Hematopoietic multipotent progenitor cell treated with erythropoietin and hydrocortisone succinate and interleukin-3 and kit ligand, for 17 days (in vitro differentiated cells): ENCODE measurements at regions not wholly inside any gene's neighbourhood (a gene's known extent, or its start where the extent isn't known, plus 50 kb on each side); places are given as distances from the start of the nearest gene placed in this dataset.

Experiments used
- DNase-seq: peaks from one replicate; pipeline ENCODE4 v3.0.0-alpha.2; 2015; ENCODE audit warnings: low spot score

DNA sequence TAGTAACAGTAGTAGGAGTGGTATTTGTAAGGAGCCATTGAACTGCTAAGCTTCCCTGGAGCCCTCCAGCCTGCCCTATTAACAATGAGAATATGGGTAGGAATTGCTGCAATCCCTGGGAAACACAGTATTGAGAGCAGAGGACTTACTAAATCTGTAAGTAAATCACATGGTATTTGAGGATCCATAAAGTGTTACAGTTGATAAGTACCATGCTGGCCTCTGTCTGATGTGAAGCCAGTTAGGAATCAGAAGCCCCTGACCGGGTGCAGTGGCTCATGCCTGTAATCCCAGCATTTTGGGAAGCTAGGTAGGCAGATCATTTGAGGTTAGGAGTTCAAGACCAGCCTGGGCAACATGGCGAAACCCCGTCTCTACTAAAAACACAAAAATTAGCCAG, 224.6 kb downstream of the C1D start:
- no peak for DNase-seq

GRCh38 chr2:67839242-67839641, 223.6 kb downstream of the C1D start:
- DNase-seq = no peak

DNA sequence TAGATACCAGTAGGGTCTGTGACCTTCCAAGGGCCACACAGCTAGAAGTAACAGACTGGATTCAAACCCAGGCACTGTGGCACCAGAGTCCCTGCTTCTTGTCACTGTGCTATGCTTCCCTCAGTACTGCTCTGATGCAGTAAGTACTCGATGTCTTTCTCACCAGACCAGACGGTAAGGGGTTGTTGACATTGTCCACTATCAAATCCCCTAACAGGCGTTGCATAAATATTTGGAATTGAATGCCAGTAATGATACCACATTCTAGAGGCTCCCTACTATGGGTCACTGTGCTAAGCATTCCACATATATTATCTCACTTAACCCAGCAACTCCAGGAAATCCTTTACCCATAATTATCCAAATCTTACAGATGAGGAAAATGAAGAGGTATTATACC, 223.1 kb downstream of the C1D start:
- DNase-seq = no peak

DNA sequence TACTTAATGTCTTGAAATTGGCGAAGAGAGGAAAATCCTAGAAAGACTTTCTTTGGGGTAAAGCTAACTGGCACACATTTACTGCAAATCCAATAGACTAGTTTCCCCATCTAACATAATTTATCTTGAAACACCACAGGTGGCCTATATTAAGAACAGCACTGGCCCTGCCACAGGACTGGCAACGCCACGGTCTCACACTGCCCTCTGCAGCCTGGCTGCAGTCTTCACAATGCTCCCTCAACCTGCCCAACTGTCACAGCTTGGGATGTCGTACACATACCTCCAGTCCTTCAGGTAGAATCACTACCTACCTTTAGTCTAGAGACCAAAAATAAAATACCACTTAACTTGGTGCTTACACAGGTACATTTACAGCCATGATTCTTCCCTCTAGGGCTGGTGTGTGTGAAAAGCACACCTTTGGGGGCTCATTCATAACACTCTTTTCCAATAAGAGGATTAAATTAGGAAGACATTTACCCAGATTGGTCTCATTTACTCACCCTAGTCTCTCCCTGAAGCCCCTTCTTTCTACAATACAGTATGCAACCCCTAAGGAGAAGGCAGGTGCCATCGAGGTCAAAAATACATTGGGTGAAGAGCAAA, 222.2 kb downstream of the C1D start:
- no peak for DNase-seq

GRCh38 chr2:67841711-67842110, 221.1 kb downstream of the C1D start:
- no peak for DNase-seq

GRCh38 chr2:67842375-67842959, 220.3 kb downstream of the C1D start:
- no peak for DNase-seq

- no peak for DNase-seq
Measured at GRCh38 chr2:67844024-67844540, 218.7 kb downstream of the C1D start.

GRCh38 chr2:67845621-67846369, 217.0 kb downstream of the C1D start:
- DNase-seq = no peak

DNA sequence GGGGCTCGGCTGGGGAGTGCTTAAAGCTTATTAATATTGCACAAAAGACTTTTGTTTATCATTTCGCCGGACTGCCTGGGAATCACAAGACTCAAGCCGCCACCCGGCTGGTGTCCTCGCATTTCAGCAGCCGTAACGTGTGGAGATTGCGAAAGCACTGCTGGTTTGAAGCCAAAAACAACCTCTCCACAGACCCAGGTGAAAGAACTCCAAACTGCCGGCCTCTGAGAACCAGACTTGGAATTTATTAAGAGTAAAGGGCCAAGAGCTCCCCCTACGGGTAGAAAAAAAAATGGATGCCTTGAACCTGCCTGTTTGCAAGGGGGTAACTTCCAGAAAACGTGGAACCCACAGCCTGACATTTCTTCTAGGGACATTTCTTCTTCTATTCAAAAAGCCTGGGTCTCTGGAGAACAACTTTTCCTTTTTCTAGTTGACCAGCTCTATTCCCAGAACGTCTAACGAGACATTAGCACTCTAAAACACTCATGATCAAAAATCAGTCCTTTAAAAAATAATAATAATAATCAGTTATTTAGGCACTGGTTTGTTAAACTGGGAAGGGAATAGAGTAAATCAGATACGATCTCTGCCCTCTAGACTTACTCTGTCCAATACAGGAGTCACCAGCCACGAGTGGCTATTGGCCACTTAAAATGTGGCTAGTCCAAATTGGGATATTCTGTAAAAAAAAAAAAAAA, 216.3 kb downstream of the C1D start:
- DNase-seq = peak; percentile 52

DNA sequence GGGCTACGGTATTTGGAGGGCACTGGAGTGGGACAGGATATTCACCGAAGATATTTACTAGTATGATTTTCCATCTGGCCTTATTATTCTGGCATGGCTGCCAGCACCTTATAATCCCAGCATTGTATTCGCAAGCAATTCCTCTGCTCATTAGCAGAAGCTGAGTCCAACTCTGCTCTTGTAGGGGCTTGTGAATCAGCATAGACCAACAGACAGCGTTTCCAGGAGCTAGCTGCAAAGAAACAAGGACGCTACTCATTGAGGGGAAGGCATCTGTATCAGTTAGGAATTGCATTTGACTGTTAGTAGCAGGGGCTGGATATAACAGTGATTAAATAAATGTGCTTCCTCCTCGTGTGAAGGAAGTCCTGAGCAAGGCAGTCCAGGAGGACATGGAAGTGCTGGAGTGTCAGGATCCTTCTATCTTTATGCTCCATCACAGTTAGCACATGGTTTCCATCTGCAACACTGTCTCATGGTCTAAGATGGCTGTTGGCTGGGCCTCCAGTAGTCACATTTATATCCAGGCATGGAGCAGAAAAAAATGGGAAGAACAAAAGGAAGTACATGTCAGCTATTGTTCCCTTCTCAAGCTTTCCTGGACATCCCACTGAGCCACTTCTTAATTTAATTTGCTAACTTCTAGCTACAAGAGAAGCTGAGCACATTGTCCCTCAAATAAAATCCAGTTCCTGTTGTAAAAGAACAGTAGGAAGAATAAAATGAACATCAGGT, 214.1 kb downstream of the C1D start:
- no peak for DNase-seq

DNA sequence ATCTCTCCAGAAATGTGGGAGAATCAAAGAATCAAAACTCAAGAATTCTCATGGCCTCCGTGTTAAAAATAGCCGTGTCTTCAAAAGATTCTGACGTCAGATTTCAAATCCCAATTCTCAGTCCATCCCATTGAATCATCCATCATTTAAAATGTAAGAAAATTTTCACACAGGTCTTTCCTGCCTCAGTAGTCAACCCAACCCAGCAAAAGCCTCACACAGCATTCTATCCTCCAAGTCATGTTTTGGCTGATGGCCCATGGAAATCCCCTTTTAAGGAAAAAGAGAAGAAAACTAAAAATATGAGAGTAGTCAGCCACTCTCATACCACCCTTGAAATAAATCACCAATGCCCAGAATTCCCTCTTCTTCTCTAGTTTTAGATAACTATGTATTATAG, 211.8 kb downstream of the C1D start:
- no peak for DNase-seq

GRCh38 chr2:67851956-67852824, 210.6 kb downstream of the C1D start:
- no peak for DNase-seq

DNA sequence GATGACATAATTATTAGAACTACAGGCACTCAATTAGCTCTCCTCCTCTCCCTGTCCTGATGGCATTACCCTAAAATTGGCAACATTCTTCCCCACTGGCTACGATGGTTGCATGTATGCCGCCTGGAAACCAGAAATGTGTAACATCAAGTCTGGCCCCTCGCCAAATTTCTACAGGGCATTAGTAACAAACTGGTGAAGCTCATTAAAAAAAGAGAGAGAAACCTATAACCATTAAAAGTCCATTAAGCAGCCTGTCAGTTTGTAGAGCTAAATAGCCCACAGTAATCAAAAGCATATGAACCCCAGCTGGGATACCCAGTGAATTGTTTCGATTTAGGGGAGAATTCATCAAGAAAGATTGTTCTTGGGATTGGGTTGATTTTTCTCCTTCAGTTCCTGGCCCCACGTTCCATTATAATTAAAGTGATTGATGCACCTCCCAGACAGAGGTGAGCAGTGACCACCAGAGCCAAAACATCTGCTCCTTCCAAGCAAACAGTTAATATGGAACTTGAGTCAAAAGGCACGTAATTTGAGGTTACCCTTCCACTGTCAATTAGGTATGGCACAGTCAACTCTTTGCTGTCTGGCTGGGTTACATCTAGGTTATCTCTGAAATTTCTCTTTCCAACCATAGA, 208.6 kb downstream of the C1D start:
- DNase-seq = no peak

DNA sequence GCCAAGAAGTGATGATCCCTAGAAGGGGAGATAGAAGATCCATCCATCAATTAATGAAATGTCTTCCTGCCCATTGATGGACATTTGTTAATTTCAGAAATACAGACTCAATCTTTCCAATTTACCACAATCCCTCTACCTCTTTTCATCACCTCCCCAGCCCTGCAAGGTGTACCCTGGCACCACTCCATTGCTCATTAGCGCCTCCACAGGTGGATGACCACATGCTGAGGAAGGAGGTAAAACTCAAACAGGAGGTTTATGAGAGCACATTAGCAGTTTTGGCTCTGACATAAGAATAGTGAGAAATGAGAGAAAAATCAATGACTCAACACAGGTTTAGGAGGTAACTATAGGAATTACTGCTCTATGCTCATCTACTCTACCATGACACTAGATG, 208.0 kb downstream of the C1D start:
- DNase-seq = no peak

DNA sequence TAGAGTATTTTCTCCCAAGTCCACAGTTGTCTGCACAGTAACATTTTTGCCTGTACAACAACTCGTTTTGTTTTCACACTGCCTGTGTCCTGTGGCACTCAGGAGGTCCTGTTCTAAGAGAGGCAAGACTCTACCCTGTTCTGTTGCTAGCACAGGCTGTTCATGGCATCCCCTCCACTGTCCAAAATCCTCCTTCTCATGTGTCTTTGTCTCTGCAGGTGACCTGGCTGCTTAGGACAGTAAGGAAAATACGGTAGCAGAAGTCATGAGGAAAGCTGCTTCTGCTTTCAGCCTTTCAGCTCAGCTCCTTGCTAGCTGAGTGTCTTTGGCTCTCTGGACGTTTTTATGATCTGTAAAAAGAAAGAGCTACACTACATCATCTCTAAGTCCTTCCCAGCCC, 205.9 kb downstream of the C1D start:
- DNase-seq = no peak

DNA sequence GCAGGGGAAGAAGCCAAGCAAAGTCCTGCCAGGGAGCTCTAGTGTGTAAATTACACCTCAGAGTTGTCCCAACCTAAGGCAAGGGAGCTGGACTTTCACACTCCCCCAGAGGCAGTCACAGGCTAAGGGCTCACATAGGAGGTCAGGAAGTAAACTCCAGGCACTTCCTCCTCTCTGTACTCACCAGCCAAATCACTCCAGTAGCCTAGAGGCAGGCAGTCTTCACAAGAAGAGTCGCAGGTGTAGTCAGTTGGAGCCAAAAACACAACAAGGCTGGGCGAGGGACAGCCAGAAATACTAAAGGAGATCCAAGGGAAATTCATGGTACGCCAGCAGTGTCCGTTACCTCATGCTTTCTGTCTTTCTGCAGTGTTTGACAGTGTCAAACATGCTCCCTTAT, 205.0 kb downstream of the C1D start:
- no peak for DNase-seq

DNA sequence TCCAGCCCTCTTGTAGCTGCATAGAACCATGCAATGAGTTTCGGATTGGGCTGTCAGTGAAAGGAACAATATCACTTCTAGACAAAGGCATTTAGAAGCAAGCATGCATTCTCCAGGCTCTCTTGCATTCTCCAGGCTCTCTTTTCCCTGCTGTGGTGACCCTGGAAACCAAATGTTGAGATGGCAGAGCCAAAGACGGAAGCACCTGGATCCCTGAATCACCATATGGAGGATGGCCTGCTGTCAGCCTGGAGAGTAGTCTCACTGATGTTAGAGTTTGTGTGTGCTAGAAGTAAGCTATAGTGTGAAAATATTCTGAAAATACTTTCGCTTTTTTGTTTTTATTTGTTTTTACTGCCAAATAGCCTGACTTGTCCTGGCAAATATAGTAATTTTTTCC, 203.9 kb downstream of the C1D start:
- no peak for DNase-seq

DNA sequence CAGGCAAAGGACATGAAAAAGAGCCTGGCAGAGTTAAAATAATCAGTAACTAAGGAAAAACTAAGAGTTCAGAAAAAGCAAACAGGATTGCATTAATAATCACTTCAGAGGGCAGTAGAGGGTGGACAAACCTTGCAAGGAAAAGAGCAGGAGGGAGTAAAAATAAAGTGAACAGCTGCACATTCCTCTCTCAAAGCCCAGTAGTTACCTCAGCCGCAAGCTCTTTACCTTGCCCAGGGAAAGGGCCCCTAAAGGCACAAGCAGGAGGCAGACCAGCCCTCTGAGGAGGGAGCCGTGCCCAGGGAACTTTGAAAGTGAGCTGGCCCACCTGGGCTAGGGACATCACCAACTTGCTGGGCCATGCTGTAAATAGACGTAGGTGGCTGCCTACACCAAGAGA, 196.9 kb downstream of the C1D start:
- no peak for DNase-seq

GRCh38 chr2:67867735-67868134, 195.1 kb downstream of the C1D start:
- DNase-seq = no peak

DNA sequence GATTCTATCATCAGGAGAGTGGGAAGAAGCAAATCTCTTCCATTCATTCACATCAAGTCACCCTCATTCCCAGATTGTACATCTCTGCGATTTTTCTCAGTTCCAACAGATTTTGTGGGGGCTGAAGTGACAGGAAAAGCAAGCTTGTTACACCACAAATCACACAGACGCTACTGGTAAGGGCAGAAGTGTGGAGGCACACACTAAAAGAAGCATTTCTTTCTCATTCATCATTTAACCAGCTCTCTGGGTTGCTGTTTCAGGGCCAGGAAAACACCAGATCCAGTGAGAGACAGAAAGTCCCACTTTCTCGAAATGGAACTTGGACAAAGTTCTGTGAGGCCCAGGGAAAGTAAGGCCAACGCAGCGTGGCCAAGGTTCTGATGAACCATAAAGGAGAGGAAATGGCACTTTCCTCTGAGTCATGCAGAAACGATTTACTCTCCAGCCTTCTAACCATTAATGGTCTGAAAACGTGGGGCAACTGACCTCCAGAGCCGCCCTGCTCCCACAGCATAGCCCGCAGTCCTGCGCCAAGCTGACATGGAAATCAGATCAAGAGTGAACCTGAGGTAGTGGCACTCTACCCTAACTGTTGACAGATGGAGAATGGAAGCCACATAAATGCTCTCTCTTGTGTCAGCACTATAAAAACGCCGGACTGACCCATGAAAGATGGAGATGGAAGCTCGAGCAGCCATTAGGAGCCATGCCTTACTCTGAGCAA, 191.0 kb downstream of the C1D start:
- DNase-seq = no peak
